Testis (tissue), 2 donors: ENCODE measurements at regions not wholly inside any gene's neighbourhood (a gene's known extent, or its start where the extent isn't known, plus 50 kb on each side); places are given as distances from the start of the nearest gene placed in this dataset.

Experiments used
- CTCF ChIP-seq, 3 experiments: fragments of 450-650 bp in 2 of 3; fragments of 200-600 bp in 1 of 3; sonication (generic) in 1 of 3; IDR thresholded peaks; one replicate each; pipeline ENCODE4 v1.5.1; 2016 to 2019; ENCODE audit warnings: antibody characterized with exemption in 3 of 3, mild to moderate bottlenecking in 2 of 3, moderate library complexity in 1 of 3
- POLR2A ChIP-seq: fragments of 450-650 bp; IDR thresholded peaks from one replicate; pipeline ENCODE4 v1.6.1; 2017; ENCODE audit warnings: antibody characterized with exemption, mild to moderate bottlenecking, moderate library complexity

- TF ChIP-seq POLR2A (no peak), CTCF (IDR thresholded peaks at IDR 0.05) (no peak)
These were observed 65.4 kb downstream of the EBLN1 start for GRCh38 chr10:22152403-22152802.
